RWPE2 (cell line): ENCODE measurements at regions not wholly inside any gene's neighbourhood (a gene's known extent, or its start where the extent isn't known, plus 50 kb on each side); places are given as distances from the start of the nearest gene placed in this dataset.

Experiments
- ATAC-seq: fragments of 200-7000 bp; cut with Tn5 transposase; 3 replicates; pipeline ENCODE4 v1.9.1; 2021; ENCODE audit warnings: low read depth
- DNase-seq: peaks from one replicate; pipeline ENCODE4 v3.0.0-alpha.2; 2020; ENCODE audit warnings: low spot score
- H3K27ac ChIP-seq: fragments of 450-650 bp; 2 replicates; pipeline ENCODE4 v1.5.1; 2017; ENCODE audit warnings: mild to moderate bottlenecking; ENCODE audit not compliant: poor library complexity, severe bottlenecking
- H3K27me3 ChIP-seq: fragments of 250-450 bp; sonication (Bioruptor Pico); 2 replicates; pipeline ENCODE4 v1.5.1; 2021; ENCODE audit warnings: mild to moderate bottlenecking, moderate library complexity; ENCODE audit not compliant: insufficient read depth, poor library complexity, severe bottlenecking
- H3K36me3 ChIP-seq: fragments of 250-450 bp; sonication (Bioruptor Pico); 2 replicates; pipeline ENCODE4 v1.5.1; 2020; ENCODE audit warnings: low read depth, mild to moderate bottlenecking, moderate library complexity
- H3K4me1 ChIP-seq: fragments of 250-450 bp; sonication (Bioruptor Pico); 2 replicates; pipeline ENCODE4 v1.5.1; 2021; ENCODE audit warnings: mild to moderate bottlenecking, moderate library complexity; ENCODE audit not compliant: insufficient read depth, poor library complexity, severe bottlenecking
- H3K4me3 ChIP-seq: fragments of 250-450 bp; sonication (Bioruptor Pico); 2 replicates; pipeline ENCODE4 v1.5.1; 2021; ENCODE audit warnings: mild to moderate bottlenecking, moderate library complexity; ENCODE audit not compliant: severe bottlenecking
- H3K9me3 ChIP-seq: fragments of 250-450 bp; sonication (Bioruptor Pico); 2 replicates; pipeline ENCODE4 v1.5.1; 2021; ENCODE audit warnings: mild to moderate bottlenecking, moderate library complexity; ENCODE audit not compliant: severe bottlenecking
- TF ChIP-seq, protein P1 (sequence below): fragments of 450-650 bp; IDR thresholded peaks from one replicate; pipeline ENCODE4 v1.5.1; 2017; ENCODE audit warnings: mild to moderate bottlenecking, moderate library complexity; ENCODE audit not compliant: poor library complexity, severe bottlenecking

DNA sequence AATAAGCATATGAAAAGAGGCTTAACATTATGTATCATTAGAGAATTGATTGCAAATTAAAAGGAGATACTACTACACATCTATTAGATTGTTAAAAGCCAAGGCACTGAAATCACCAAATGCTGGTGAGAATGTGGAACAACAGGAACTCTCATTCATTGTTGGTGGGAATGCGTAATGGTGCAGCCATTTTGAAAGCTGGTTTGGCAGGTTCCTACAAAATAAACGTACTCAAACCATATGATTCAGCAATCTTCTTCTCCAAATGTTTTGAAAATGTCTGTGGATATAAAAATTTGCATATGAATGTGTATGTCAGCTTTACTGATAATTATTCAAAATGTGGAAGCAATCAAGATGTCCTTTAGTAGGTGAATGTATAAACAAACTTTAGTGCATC, 176.4 kb upstream of the PLET1 start:
- H3K27ac ChIP-seq: no peak overlapping the region
- TF ChIP-seq, protein P1, sequence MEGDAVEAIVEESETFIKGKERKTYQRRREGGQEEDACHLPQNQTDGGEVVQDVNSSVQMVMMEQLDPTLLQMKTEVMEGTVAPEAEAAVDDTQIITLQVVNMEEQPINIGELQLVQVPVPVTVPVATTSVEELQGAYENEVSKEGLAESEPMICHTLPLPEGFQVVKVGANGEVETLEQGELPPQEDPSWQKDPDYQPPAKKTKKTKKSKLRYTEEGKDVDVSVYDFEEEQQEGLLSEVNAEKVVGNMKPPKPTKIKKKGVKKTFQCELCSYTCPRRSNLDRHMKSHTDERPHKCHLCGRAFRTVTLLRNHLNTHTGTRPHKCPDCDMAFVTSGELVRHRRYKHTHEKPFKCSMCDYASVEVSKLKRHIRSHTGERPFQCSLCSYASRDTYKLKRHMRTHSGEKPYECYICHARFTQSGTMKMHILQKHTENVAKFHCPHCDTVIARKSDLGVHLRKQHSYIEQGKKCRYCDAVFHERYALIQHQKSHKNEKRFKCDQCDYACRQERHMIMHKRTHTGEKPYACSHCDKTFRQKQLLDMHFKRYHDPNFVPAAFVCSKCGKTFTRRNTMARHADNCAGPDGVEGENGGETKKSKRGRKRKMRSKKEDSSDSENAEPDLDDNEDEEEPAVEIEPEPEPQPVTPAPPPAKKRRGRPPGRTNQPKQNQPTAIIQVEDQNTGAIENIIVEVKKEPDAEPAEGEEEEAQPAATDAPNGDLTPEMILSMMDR: no peak
- no peak overlapping the region for H3K4me3 ChIP-seq
- H3K4me1 ChIP-seq: no peaks in the 10 kb centered on the region
- H3K9me3 ChIP-seq: peaks cover 7% of the 10 kb centered on the region
- peaks cover 5% of the 10 kb centered on the region for H3K27me3 ChIP-seq
- DNase-seq: no peak
- H3K36me3 ChIP-seq: no peaks in the 10 kb centered on the region
- no peak for ATAC-seq

DNA sequence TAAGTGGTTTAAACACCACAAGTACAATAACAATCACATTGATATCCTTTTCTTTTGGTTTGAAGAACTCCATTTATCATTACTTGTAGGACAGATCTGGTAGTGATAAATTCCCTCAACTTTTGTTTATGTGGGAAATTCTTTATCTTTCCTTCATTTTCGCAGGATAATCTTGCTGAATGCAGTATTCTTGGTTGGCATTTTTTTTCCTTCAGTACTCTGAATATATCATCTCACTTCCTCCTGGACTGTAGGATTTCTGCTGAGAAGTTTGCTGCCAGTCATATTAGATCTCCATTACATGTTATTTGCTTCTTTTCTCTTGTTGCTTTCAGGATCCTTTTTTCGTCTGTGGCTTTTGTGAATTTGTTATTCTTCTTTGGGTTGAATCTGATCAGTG, 179.0 kb upstream of the PLET1 start:
- no peak for ATAC-seq
- Histone ChIP-seq H3K4me1 (no peaks in the 10 kb centered on the region), H3K27me3 (peaks cover 5% of the 10 kb centered on the region), H3K4me3 (no peak overlapping the region), H3K9me3 (peaks cover 7% of the 10 kb centered on the region), H3K27ac (no peak overlapping the region), H3K36me3 (no peaks in the 10 kb centered on the region)
- TF ChIP-seq, protein P1: no peak
- DNase-seq: no peak

DNA sequence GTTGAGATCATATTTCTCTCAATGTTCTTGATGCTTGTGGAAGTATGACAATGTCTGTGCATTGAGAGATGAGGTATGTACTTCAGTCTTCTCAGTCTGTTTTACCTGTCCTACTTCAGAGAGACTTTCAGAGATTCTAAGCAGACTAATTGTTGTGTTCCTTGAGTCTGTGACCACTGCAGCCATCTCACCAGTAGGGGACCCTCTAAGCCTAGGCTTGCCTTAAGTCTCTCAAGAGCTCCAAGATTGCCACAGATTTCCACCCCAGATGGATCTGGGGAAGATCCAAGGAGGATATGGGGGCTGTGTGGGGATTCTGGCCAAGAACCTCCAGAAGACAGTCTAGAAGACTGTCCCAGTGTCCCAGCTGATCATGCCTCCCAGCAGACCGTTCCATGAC, 179.9 kb upstream of the PLET1 start:
- DNase-seq (no peak), ATAC-seq (no peak)
- Histone ChIP-seq H3K36me3 (no peaks in the 10 kb centered on the region), H3K4me1 (no peaks in the 10 kb centered on the region), H3K27ac (no peak overlapping the region), H3K27me3 (peaks cover 5% of the 10 kb centered on the region), H3K9me3 (peaks cover 10% of the 10 kb centered on the region), H3K4me3 (no peak overlapping the region)
- TF ChIP-seq, protein P1: no peak

DNA sequence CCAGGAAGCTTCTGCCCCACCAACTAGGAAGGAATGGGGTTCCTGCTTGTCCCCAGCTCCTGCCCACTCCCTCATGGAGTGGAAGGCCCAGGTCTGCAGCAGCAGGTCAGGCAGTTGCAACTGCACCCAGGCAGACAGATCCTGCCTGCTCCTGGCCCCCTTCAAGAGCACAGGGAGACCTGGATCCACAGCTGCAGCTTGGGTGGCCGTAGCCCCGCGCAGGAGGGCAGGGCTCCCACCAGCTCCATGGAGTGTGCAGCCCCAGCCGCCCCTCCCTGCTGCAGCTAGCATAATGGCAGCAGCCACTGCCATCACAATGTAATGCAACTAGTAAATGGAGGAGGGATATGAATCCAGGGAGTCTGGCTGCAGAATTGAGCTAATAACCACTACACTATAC, 187.5 kb upstream of the PLET1 start:
- H3K4me1 ChIP-seq: no peaks in the 10 kb centered on the region
- TF ChIP-seq, protein P1: no peak
- H3K27ac ChIP-seq: no peak overlapping the region
- no peaks in the 10 kb centered on the region for H3K36me3 ChIP-seq
- DNase-seq (no peak), ATAC-seq (no peak)
- H3K4me3 ChIP-seq: no peak overlapping the region
- H3K27me3 ChIP-seq: no peaks in the 10 kb centered on the region
- peaks cover 3% of the 10 kb centered on the region for H3K9me3 ChIP-seq

DNA sequence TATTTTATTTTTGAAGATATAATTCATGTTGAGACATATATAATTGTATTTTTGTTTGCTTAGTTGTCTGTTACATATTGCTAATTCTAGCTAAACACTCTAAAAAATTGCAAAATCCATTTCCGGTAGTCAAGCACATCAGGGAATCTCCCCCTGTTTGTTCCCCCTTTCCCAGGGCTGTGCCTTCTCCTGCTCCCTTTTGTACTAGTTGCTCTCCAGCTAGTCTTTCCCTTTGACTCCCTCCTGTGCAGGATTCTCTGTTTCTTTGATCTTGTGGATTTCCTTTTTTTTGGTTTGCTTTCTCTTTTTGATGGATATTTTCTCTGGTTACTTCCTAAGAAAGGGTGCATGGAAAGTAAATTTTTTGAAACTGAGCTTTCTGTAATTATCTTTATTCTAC, 188.1 kb upstream of the PLET1 start:
- H3K27me3 ChIP-seq: no peaks in the 10 kb centered on the region
- DNase-seq (no peak), ATAC-seq (no peak)
- TF ChIP-seq, protein P1: no peak
- no peak overlapping the region for H3K27ac ChIP-seq
- no peaks in the 10 kb centered on the region for H3K36me3 ChIP-seq
- H3K4me3 ChIP-seq: no peak overlapping the region
- no peaks in the 10 kb centered on the region for H3K4me1 ChIP-seq
- H3K9me3 ChIP-seq: peaks cover 3% of the 10 kb centered on the region
